ENCODE measurements at regions not wholly inside any gene's neighbourhood (a gene's known extent, or its start where the extent isn't known, plus 50 kb on each side); places are given as distances from the start of the nearest gene placed in this dataset.

- TF ChIP-seq POLR2AphosphoS5 (IDR thresholded peaks at IDR 0.05) (no peak), CTCF (IDR thresholded peaks at IDR 0.05) (no peak), POLR2A (IDR thresholded peaks at IDR 0.05) (no peak), EP300 (IDR thresholded peaks at IDR 0.05) (no peak)
Measured at GRCh38 chr2:126515471-126515870, 140.5 kb upstream of the GYPC start.
